Left lung (tissue), 4 donors: ENCODE measurements at regions not wholly inside any gene's neighbourhood (a gene's known extent, or its start where the extent isn't known, plus 50 kb on each side); places are given as distances from the start of the nearest gene placed in this dataset.

Experiments
- ATAC-seq: fragments of 200-7000 bp; cut with Tn5 transposase; one replicate; pipeline ENCODE4 v1.9.1; 2020; ENCODE audit warnings: moderate library complexity
- DNase-seq, 4 donors: peaks; one replicate each; pipeline ENCODE4 v3.0.0-alpha.2; 2013 to 2020
- H3K27ac ChIP-seq, 2 donors: fragments of 200-600 bp; sonication (generic) in 1 of 2; one replicate each; pipeline versions ENCODE4 v1.5.0 to v1.8.0; 2020 to 2021
- H3K27me3 ChIP-seq, 2 donors: fragments of 200-600 bp; sonication (generic) in 1 of 2; one replicate each; pipeline versions ENCODE4 v1.5.0 to v1.8.0; 2020 to 2021
- H3K36me3 ChIP-seq, 2 donors: fragments of 200-600 bp; sonication (generic) in 1 of 2; one replicate each; pipeline versions ENCODE4 v1.5.0 to v1.8.0; 2020 to 2021
- H3K4me1 ChIP-seq, 2 donors: fragments of 200-600 bp; one replicate each; pipeline ENCODE4 v1.8.0; 2021
- H3K4me3 ChIP-seq, 2 donors: fragments of 200-600 bp; sonication (generic) in 1 of 2; one replicate each; pipeline versions ENCODE4 v1.5.0 to v1.8.0; 2020 to 2021; ENCODE audit warnings: mild to moderate bottlenecking in 1 of 2
- H3K9me3 ChIP-seq, 2 donors: fragments of 200-600 bp; sonication (generic) in 1 of 2; one replicate each; pipeline versions ENCODE4 v1.5.0 to v1.8.0; 2020 to 2021
- CTCF ChIP-seq, 2 donors: fragments of 200-600 bp; sonication (generic) in 1 of 2; IDR thresholded peaks; one replicate each; pipeline versions ENCODE4 v1.5.0 to v1.8.0; 2021; ENCODE audit warnings: antibody characterized with exemption in 2 of 2
- intact Hi-C, 2 donors: fragments of 100-400 bp; cut with DNase I; formaldehyde crosslinking; loops; one replicate each; pipeline versions ENCODE4 v1.11.2 to v1.14.2; 2022
- donor health status: DM: no; HTN: yes; CAD: no.
- donor health status: DM: no; HTN: no; CAD: no.

- Histone ChIP-seq H3K9me3 (peaks cover 0 to 18% of the 10 kb centered on the region in 2 donors), H3K4me3 (no peak overlapping the region), H3K27me3 (no peaks in the 10 kb centered on the region), H3K27ac (no peak overlapping the region), H3K36me3 (no peaks in the 10 kb centered on the region), H3K4me1 (no peaks in the 10 kb centered on the region)
- DNase-seq (peak in 1 of 4 donors; percentile 65), ATAC-seq (no peak)
- TF ChIP-seq CTCF (IDR thresholded peaks at IDR 0.05): no peak
- intact Hi-C loops: no loop called here
These were observed 60.5 kb downstream of the BARX1 start for GRCh38 chr9:93894691-93895079.

GRCh38 chr9:93893899-93894690, 61.1 kb downstream of the BARX1 start:
- Histone ChIP-seq H3K36me3 (no peaks in the 10 kb centered on the region), H3K27me3 (no peaks in the 10 kb centered on the region), H3K4me1 (no peaks in the 10 kb centered on the region), H3K9me3 (peaks cover 0 to 18% of the 10 kb centered on the region in 2 donors), H3K4me3 (no peak overlapping the region), H3K27ac (no peak overlapping the region)
- intact Hi-C loops: no loop called here
- no peak for ATAC-seq
- peak in 1 of 4 donors; percentile 44 for DNase-seq
- no peak for TF ChIP-seq CTCF (IDR thresholded peaks at IDR 0.05)

DNA sequence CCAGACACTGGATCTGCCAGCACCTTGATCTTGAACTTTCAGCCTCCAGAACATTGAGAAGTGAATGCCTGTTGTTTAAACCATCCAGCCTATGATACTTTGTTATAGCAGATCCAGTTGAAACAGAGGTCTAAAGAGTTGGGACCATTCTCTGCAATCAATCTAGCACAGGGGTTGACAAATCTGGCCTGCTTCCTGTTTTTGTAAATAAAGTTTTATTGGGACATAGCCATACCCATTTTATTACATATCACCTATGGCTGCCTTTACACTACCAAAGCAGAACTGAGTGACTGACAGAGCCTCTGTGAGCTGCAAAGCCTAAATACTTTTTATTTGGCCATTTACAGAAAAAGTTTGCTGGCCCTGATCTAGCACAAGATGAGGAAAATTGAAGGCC, 62.0 kb downstream of the BARX1 start:
- intact Hi-C loops: no loop called here
- Histone ChIP-seq H3K4me3 (no peak overlapping the region), H3K36me3 (no peaks in the 10 kb centered on the region), H3K27ac (no peak overlapping the region), H3K4me1 (no peaks in the 10 kb centered on the region), H3K27me3 (no peaks in the 10 kb centered on the region), H3K9me3 (peaks cover 0 to 18% of the 10 kb centered on the region in 2 donors)
- DNase-seq (no peak), ATAC-seq (no peak)
- TF ChIP-seq CTCF (IDR thresholded peaks at IDR 0.05): no peak

- no peak for TF ChIP-seq CTCF (IDR thresholded peaks at IDR 0.05)
- no peak for DNase-seq
- Histone ChIP-seq H3K27ac (no peak overlapping the region), H3K36me3 (no peaks in the 10 kb centered on the region), H3K4me3 (no peak overlapping the region), H3K27me3 (no peaks in the 10 kb centered on the region), H3K9me3 (peaks cover 0 to 18% of the 10 kb centered on the region in 2 donors), H3K4me1 (no peaks in the 10 kb centered on the region)
- intact Hi-C loops: no loop called here
- no peak for ATAC-seq
These were observed 62.4 kb downstream of the BARX1 start for GRCh38 chr9:93892748-93893147.

- H3K9me3 ChIP-seq: peaks cover 0 to 18% of the 10 kb centered on the region in 2 donors
- intact Hi-C loops: no loop called here
- H3K4me1 ChIP-seq: no peaks in the 10 kb centered on the region
- H3K27ac ChIP-seq: no peak overlapping the region
- no peak for ATAC-seq
- no peak for TF ChIP-seq CTCF (IDR thresholded peaks at IDR 0.05)
- peak in 1 of 4 donors; percentile 42 for DNase-seq
- H3K36me3 ChIP-seq: no peaks in the 10 kb centered on the region
- H3K27me3 ChIP-seq: no peaks in the 10 kb centered on the region
- no peak overlapping the region for H3K4me3 ChIP-seq
These were observed 63.4 kb downstream of the BARX1 start for GRCh38 chr9:93891549-93892310.
